Neural crest cell (in vitro differentiated cells): ENCODE measurements at regions not wholly inside any gene's neighbourhood (a gene's known extent, or its start where the extent isn't known, plus 50 kb on each side); places are given as distances from the start of the nearest gene placed in this dataset.

Experiments used
- DNase-seq: peaks from one replicate; pipeline ENCODE4 v3.0.0; 2021; ENCODE audit warnings: low read depth, mixed read lengths, low spot score
- H3K27ac Mint-ChIP-seq: one replicate; pipeline ENCODE4 v1.8.0; 2021; ENCODE audit warnings: mild to moderate bottlenecking, mixed read lengths; ENCODE audit not compliant: unreplicated experiment
- H3K27me3 Mint-ChIP-seq: 2 replicates; pipeline ENCODE4 v1.8.0; 2021; ENCODE audit warnings: low read depth, mild to moderate bottlenecking, mixed read lengths
- H3K36me3 Mint-ChIP-seq: 2 replicates; pipeline ENCODE4 v1.8.0; 2021; ENCODE audit warnings: low read depth, mild to moderate bottlenecking, mixed read lengths
- H3K4me1 Mint-ChIP-seq: 2 replicates; pipeline ENCODE4 v1.8.0; 2021; ENCODE audit warnings: mixed read lengths
- H3K4me3 Mint-ChIP-seq: one replicate; pipeline ENCODE4 v1.8.0; 2021; ENCODE audit warnings: mild to moderate bottlenecking, mixed read lengths
- H3K9me3 Mint-ChIP-seq: 2 replicates; pipeline ENCODE4 v1.8.0; 2021; ENCODE audit warnings: mixed read lengths
- TF ChIP-seq, protein P1 (sequence below): fragments of 200-600 bp; sonication (generic); conservative IDR thresholded peaks from 2 replicates; pipeline ENCODE4 v1.5.0; 2021; ENCODE audit warnings: antibody characterized with exemption, mild to moderate bottlenecking

GRCh38 chr13:104534847-104535246, 1468.6 kb upstream of the SLC10A2 start:
- H3K27me3 Mint-ChIP-seq: no peaks in the 10 kb centered on the region
- H3K4me1 Mint-ChIP-seq: peaks cover 13% of the 10 kb centered on the region
- H3K36me3 Mint-ChIP-seq: no peaks in the 10 kb centered on the region
- H3K9me3 Mint-ChIP-seq: peaks cover 4% of the 10 kb centered on the region
- no peak overlapping the region for H3K4me3 Mint-ChIP-seq
- DNase-seq: no peak
- no peak overlapping the region for H3K27ac Mint-ChIP-seq
- TF ChIP-seq, protein P1, sequence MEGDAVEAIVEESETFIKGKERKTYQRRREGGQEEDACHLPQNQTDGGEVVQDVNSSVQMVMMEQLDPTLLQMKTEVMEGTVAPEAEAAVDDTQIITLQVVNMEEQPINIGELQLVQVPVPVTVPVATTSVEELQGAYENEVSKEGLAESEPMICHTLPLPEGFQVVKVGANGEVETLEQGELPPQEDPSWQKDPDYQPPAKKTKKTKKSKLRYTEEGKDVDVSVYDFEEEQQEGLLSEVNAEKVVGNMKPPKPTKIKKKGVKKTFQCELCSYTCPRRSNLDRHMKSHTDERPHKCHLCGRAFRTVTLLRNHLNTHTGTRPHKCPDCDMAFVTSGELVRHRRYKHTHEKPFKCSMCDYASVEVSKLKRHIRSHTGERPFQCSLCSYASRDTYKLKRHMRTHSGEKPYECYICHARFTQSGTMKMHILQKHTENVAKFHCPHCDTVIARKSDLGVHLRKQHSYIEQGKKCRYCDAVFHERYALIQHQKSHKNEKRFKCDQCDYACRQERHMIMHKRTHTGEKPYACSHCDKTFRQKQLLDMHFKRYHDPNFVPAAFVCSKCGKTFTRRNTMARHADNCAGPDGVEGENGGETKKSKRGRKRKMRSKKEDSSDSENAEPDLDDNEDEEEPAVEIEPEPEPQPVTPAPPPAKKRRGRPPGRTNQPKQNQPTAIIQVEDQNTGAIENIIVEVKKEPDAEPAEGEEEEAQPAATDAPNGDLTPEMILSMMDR: peak; percentile 31

DNA sequence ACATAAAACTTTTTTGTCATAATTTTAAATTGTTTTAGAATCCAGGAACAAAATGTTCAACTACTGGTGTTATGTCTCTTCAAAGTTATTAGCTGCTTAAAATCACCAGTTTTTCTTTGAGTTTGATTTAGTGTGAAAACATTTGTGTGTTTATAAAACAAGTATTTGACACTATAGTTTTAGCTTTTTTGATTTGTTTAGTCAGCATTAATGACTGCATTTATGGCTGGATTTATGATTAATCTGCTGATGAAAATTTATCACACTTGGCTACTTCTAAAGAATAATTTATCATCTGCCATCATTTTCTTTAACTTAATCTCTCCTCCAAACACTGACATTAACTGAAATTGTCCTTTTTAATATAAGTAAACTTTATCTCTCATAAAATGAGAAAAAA, 1465.9 kb upstream of the SLC10A2 start:
- TF ChIP-seq, protein P1: no peak
- Mint-ChIP-seq H3K36me3 (no peaks in the 10 kb centered on the region), H3K27ac (no peak overlapping the region), H3K4me3 (no peak overlapping the region), H3K4me1 (peaks cover 13% of the 10 kb centered on the region), H3K27me3 (no peaks in the 10 kb centered on the region), H3K9me3 (no peaks in the 10 kb centered on the region)
- no peak for DNase-seq

- TF ChIP-seq, protein P1: no peak
- no peak overlapping the region for H3K27ac Mint-ChIP-seq
- no peaks in the 10 kb centered on the region for H3K27me3 Mint-ChIP-seq
- no peak for DNase-seq
- no peak overlapping the region for H3K4me3 Mint-ChIP-seq
- no peaks in the 10 kb centered on the region for H3K9me3 Mint-ChIP-seq
- no peaks in the 10 kb centered on the region for H3K36me3 Mint-ChIP-seq
- H3K4me1 Mint-ChIP-seq: peaks cover 13% of the 10 kb centered on the region
Observed at GRCh38 chr13:104530741-104531140, 1464.5 kb upstream of the SLC10A2 start.

- Mint-ChIP-seq H3K27ac (no peak overlapping the region), H3K27me3 (no peaks in the 10 kb centered on the region), H3K36me3 (no peaks in the 10 kb centered on the region), H3K9me3 (peaks cover 5% of the 10 kb centered on the region), H3K4me3 (no peak overlapping the region), H3K4me1 (peaks cover 11% of the 10 kb centered on the region)
- TF ChIP-seq, protein P1: no peak
- no peak for DNase-seq
Observed at GRCh38 chr13:104526561-104526960, 1460.3 kb upstream of the SLC10A2 start.

- Mint-ChIP-seq H3K27me3 (no peaks in the 10 kb centered on the region), H3K36me3 (no peaks in the 10 kb centered on the region), H3K4me1 (no peaks in the 10 kb centered on the region), H3K27ac (no peak overlapping the region), H3K9me3 (peaks cover 7% of the 10 kb centered on the region), H3K4me3 (no peak overlapping the region)
- DNase-seq: no peak
- TF ChIP-seq, protein P1: no peak
Observed at GRCh38 chr13:104525467-104525866, 1459.2 kb upstream of the SLC10A2 start.
